Aorta (tissue), 5 donors: ENCODE measurements at regions not wholly inside any gene's neighbourhood (a gene's known extent, or its start where the extent isn't known, plus 50 kb on each side); places are given as distances from the start of the nearest gene placed in this dataset.

Source experiments
- ATAC-seq: fragments of 200-7000 bp; cut with Tn5 transposase; one replicate; pipeline ENCODE4 v1.9.1; 2022; ENCODE audit warnings: moderate library complexity; ENCODE audit not compliant: low FRiP score
- DNase-seq, 2 donors: peaks; one replicate each; pipeline ENCODE4 v3.0.0-alpha.2; 2020
- H3K27ac ChIP-seq, 2 donors: one replicate each; pipeline ENCODE4 v1.5.1; 2013; ENCODE audit warnings: low read length in 2 of 2, mild to moderate bottlenecking in 2 of 2, moderate library complexity in 2 of 2, control low read depth in 1 of 2, inconsistent platforms in 1 of 2, low read depth in 1 of 2
- H3K27me3 ChIP-seq, 2 donors: one replicate each; pipeline ENCODE4 v1.6.1; 2013; ENCODE audit warnings: control low read depth in 1 of 2, low read length in 1 of 2, mild to moderate bottlenecking in 1 of 2, moderate library complexity in 1 of 2; ENCODE audit not compliant: insufficient read depth in 2 of 2, control insufficient read depth in 1 of 2
- H3K36me3 ChIP-seq, 2 donors: one replicate each; pipeline ENCODE4 v1.6.1; 2013; ENCODE audit warnings: control low read depth in 1 of 2, low read length in 1 of 2, mild to moderate bottlenecking in 1 of 2; ENCODE audit not compliant: insufficient read depth in 2 of 2, control insufficient read depth in 1 of 2
- H3K4me1 ChIP-seq, 2 donors: one replicate each; pipeline ENCODE4 v1.6.1; 2013; ENCODE audit warnings: low read length in 2 of 2, control low read depth in 1 of 2, mild to moderate bottlenecking in 1 of 2, moderate library complexity in 1 of 2; ENCODE audit not compliant: insufficient read depth in 2 of 2, control insufficient read depth in 1 of 2
- H3K4me3 ChIP-seq, 2 donors: one replicate each; pipeline ENCODE4 v1.5.1; 2013; ENCODE audit warnings: low read length in 2 of 2, control low read depth in 1 of 2, mild to moderate bottlenecking in 1 of 2
- H3K9me3 ChIP-seq: one replicate; pipeline ENCODE4 v1.6.1; 2013; ENCODE audit warnings: mild to moderate bottlenecking, low read length; ENCODE audit not compliant: control insufficient read depth
- WGBS, 2 donors: extraction: QIAGEN DNeasy Blood & Tissue Kit; methylation state at CpG; one replicate each; pipeline ENCODE4 v1.1.7; 2013; 5-methylcytosine and 5-hydroxymethylcytosine counted together
- intact Hi-C, 2 donors: fragments of 100-400 bp; cut with DNase I; formaldehyde crosslinking; loops; one replicate each; pipeline versions ENCODE4 v1.14.2 to v1.15.0; 2022
- donor health status: healthy with polysubstance abuse.
- donor health status: Bipolar disorder and iron deficiency.
- donor health status: DM: no; HTN: no; CAD: no.
- donor health status: DM: no; HTN: no; CAD: no.
- donor health status: DM: yes; HTN: yes; CAD: no.

DNA sequence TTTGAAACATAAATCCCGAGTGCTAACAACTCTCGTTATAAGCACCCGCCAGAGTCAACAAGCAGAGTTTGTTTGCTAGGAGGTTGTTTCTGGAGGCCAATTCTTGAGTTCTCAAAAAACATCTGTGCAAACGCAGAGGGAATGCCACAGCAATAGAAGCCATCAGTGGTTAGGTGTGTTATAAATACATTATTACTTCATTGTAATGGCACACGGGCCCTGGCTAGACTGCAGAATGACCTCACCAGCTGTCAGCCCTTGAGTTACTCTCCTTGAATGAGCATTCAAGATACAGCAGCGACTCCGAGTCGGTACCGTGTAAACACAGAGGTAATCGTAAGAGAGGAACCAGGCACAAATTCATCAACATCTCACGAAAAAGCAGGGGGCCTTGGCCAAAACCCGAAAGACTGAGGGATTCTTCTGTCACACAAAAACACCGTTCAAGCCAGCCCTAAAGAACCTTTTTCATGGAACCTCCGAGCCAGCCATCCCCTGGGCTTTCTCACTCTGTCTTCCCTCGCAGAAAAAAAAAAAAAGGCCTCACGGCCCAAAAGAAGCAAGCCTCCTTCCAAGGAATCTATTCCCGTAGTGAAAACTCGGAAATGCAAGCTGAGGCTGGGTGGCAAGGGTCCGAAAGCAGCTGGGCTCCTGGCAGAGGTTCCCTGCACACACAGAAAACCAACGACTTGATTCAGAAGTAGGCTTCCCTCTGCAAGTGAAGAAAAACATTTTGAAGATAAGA, 133.7 kb upstream of the MEIS1 start:
- ATAC-seq (peak; percentile 86), DNase-seq (peak; percentile 67 to 77)
- H3K9me3 ChIP-seq = no peaks in the 10 kb centered on the region
- H3K4me3 ChIP-seq = peak overlapping the region; percentile 32 to 40
- H3K27me3 ChIP-seq = no peaks in the 10 kb centered on the region
- no peaks in the 10 kb centered on the region for H3K4me1 ChIP-seq
- H3K27ac ChIP-seq = peak overlapping the region; percentile 34 to 93
- intact Hi-C loops = loop anchor here in 1 of 2 donors (10.0 kb wide), 2 partner anchors 274 to 534 kb away; no protein-coding TSS in a partner anchor
- no peaks in the 10 kb centered on the region for H3K36me3 ChIP-seq
- WGBS, 2 donors = 1 to 5% methylated on average over 20 of the region's 20 CpGs

DNA sequence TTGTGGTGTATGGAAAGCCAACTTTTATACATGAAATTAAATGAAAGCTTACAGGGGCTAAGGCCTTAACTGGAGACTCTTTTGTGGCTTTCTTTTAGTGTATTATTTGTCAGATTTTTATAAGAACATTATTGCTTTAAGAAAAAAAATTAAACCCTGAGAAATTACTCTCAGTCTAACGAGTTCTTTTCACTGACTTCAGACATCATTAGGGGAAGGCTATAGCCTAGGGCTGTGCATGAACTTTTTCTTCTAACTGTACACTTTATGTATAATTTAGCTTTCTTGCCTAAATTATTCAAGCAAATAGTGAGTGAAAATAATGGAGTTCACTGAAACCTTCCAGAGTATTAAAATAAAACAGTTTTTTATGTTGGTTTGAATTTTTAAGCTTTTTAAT, 151.1 kb upstream of the MEIS1 start:
- no peak for DNase-seq
- H3K4me3 ChIP-seq = no peak overlapping the region
- H3K9me3 ChIP-seq = no peaks in the 10 kb centered on the region
- no peak overlapping the region for H3K27ac ChIP-seq
- H3K27me3 ChIP-seq = no peaks in the 10 kb centered on the region
- WGBS, 2 donors = 84 to 95% methylated on average over 1 of the region's 1 CpG
- intact Hi-C loops = no loop called here
- no peak for ATAC-seq
- no peaks in the 10 kb centered on the region for H3K36me3 ChIP-seq
- H3K4me1 ChIP-seq = no peaks in the 10 kb centered on the region

DNA sequence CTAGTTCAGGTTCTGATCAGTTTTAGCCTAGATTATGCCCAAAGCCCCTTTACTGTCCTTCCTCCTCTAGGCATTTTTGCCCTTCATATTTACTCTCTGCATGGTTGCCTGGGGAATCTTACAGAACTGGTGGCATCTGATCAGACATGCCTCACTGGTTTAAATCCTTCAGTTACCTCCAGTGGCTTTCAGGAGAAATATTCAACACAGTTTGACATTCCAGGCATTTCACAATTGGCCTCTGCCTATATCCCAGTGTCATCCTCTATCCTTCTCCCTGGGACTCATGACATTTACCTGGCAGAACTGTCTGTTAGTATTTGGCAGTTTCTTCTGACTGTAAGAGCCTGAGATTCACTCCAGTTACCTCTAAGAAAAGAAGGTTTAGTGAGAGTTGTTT, 152.9 kb upstream of the MEIS1 start:
- Histone ChIP-seq H3K4me3 (no peak overlapping the region), H3K9me3 (no peaks in the 10 kb centered on the region), H3K4me1 (no peaks in the 10 kb centered on the region), H3K27ac (no peak overlapping the region), H3K36me3 (no peaks in the 10 kb centered on the region), H3K27me3 (no peaks in the 10 kb centered on the region)
- intact Hi-C loops = no loop called here
- ATAC-seq = no peak
- no peak for DNase-seq

DNA sequence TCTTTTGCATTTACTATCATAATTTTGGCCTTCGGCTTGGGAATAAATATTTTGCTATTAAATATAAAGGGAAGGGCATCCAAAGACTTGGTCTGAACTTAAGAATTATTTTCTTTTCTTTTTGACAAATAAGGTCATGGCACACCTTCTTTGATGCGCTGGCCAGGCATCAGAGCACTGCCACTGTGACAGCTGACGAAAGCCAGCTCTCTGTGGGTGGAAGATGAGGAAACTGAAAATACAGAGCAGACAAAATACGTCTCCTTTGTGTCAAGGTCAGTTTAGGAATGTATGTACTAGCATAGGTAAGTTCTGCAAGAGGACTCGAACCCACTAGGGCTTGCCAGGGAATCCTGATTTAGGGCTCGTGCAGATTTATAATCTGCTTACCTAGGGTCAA, 155.9 kb upstream of the MEIS1 start:
- Histone ChIP-seq H3K4me3 (no peak overlapping the region), H3K27me3 (no peaks in the 10 kb centered on the region), H3K36me3 (no peaks in the 10 kb centered on the region), H3K4me1 (no peaks in the 10 kb centered on the region), H3K9me3 (no peaks in the 10 kb centered on the region), H3K27ac (no peak overlapping the region)
- DNase-seq (no peak), ATAC-seq (no peak)
- intact Hi-C loops = no loop called here
- 91 to 92% methylated on average over 6 of the region's 6 CpGs for WGBS, 2 donors

DNA sequence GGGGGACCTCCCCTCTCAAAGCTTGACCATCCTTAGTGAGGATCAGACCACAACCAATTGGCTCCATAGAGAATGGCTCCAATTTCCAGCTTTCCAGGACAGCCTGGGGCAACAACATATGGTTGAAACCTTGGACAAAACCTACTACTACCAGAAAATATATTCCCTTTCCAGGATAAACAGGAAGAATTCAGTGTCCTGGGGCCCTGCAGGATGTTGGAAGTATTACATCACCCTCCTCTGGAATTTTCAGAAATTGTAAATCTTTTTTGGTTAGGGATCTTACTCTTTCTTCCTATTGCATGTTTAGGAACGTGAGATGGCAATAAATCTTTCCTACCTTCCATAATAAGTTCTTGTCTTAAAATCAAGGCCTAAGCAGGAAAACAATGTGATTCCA, 158.9 kb upstream of the MEIS1 start:
- ATAC-seq (no peak), DNase-seq (no peak)
- WGBS, 2 donors = 72 to 81% methylated on average over 1 of the region's 1 CpG
- no peaks in the 10 kb centered on the region for H3K4me1 ChIP-seq
- no peaks in the 10 kb centered on the region for H3K27me3 ChIP-seq
- intact Hi-C loops = no loop called here
- no peak overlapping the region for H3K27ac ChIP-seq
- H3K9me3 ChIP-seq = no peaks in the 10 kb centered on the region
- no peaks in the 10 kb centered on the region for H3K36me3 ChIP-seq
- H3K4me3 ChIP-seq = no peak overlapping the region

DNA sequence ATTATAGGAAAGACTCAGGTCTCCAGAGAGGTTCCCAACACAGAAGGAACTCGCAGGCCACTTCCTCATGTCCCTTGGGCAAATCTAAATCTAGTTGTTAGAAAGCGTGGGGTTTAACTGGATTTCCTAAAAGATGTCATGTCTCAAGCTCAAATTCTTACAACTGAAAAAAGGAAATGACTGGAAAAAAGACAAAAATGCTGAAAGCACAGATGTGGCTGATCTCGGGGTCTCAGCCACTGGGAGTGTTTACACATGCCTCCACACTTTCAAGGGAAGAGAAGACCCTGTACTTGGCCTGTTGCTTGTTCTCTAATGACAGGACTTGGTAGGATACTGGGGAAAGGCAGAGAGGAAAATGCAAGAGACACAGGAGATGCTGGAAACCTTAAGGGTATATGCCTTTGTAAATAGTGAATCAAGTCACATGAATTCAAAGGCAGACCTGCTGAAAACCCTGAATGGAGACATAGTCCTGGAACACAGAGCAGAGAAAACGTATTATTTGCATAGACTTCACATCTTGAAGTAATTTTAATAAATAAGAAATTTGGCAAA, 160.9 kb upstream of the MEIS1 start:
- Histone ChIP-seq H3K36me3 (no peaks in the 10 kb centered on the region), H3K27ac (no peak overlapping the region), H3K27me3 (no peaks in the 10 kb centered on the region), H3K9me3 (no peaks in the 10 kb centered on the region), H3K4me3 (no peak overlapping the region), H3K4me1 (no peaks in the 10 kb centered on the region)
- DNase-seq (no peak), ATAC-seq (no peak)
- WGBS, 2 donors = 75 to 82% methylated on average over 4 of the region's 4 CpGs
- intact Hi-C loops = no loop called here

DNA sequence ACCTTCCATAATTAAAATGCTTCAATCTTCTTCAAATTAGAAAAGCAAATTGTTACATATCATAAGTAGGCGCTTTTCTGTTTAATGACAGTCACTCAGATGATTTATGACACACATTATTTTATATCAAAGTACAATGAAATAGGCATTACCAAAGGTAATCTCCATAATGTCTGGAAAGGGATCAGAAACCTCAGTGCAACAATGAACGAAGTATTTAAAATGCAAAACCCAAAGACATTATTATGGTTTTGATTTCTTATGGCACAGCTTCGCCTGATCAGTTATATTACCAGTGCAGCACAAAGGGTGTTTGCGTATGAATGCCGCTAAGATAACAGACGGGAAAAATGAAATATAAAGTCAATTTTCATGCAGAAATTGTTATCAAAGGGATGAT, 162.2 kb upstream of the MEIS1 start:
- Histone ChIP-seq H3K27ac (no peak overlapping the region), H3K4me1 (no peaks in the 10 kb centered on the region), H3K27me3 (no peaks in the 10 kb centered on the region), H3K36me3 (no peaks in the 10 kb centered on the region), H3K4me3 (no peak overlapping the region), H3K9me3 (no peaks in the 10 kb centered on the region)
- intact Hi-C loops = no loop called here
- WGBS, 2 donors = 94 to 95% methylated on average over 6 of the region's 6 CpGs
- no peak for DNase-seq
- no peak for ATAC-seq

DNA sequence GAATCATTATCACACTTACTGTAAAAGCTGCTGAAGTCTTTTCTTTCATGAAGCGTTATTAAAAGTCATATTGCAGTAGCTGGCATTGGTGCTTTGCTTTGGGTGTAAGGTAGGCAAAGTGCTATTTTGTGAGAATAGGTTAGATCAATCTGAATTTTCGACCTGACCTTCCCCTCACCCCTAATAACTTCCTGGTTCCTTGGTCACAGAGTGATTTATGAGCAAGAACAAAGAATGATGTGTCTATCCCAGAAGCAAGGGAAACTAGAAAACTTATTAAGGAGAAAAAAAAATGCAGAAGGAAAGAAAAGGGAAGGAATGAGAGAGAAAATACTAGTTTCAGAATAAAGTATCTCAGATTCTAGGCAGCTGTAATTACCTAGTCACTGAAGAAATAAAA, 163.1 kb upstream of the MEIS1 start:
- DNase-seq (no peak), ATAC-seq (no peak)
- no peaks in the 10 kb centered on the region for H3K27me3 ChIP-seq
- 80 to 82% methylated on average over 2 of the region's 2 CpGs for WGBS, 2 donors
- no peak overlapping the region for H3K27ac ChIP-seq
- no peak overlapping the region for H3K4me3 ChIP-seq
- intact Hi-C loops = no loop called here
- no peaks in the 10 kb centered on the region for H3K4me1 ChIP-seq
- H3K36me3 ChIP-seq = no peaks in the 10 kb centered on the region
- H3K9me3 ChIP-seq = no peaks in the 10 kb centered on the region

DNA sequence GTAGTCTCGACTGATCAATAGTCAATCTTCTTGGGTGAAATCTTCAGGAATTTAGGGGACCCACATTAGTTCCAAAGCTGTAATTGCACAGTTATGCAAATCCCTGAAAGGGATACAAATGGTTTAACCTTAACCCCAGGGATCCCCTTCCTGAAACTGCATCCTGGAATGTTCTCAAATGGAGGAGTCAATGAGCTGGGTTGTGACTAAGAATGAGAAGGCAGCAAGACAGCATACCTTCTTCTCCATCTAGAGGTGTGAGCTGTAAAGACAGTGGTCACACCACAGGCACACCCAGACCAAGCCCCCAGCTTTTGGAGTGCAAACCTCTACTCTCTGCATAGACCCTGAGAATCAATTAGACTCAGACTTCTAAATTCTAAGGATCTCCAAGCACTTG, 164.7 kb upstream of the MEIS1 start:
- WGBS, 2 donors = 95 to 98% methylated on average over 1 of the region's 1 CpG

More for the DNA sequence above, 164.7 kb upstream of the MEIS1 start:
- Histone ChIP-seq H3K4me1 (no peaks in the 10 kb centered on the region), H3K27me3 (no peaks in the 10 kb centered on the region), H3K9me3 (no peaks in the 10 kb centered on the region), H3K36me3 (no peaks in the 10 kb centered on the region), H3K27ac (no peak overlapping the region), H3K4me3 (no peak overlapping the region)
- DNase-seq = no peak
- no peak for ATAC-seq
- intact Hi-C loops = no loop called here
